ENCODE measurements at regions not wholly inside any gene's neighbourhood (a gene's known extent, or its start where the extent isn't known, plus 50 kb on each side); places are given as distances from the start of the nearest gene placed in this dataset.

DNA sequence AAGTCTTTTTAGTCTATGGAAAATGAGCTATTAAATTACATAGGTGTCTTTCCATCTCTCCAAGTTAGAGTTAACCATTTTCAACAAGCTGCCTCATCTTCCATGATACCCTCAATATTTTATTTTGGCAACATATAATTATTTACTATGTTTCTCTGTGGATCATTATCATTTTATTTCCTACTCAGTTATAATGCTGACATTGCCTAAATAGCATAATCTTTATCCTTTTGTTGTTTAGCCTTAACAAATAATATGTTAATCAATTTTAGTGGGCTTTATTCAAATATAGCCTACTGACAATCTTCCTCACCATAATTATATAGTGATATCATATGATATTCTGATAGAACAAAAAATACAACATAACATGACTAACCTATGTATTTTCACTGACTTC lies 1044.8 kb upstream of the FOXG1 start:
- H3K9me3 ChIP-seq (ENCODE audit: control extremely low read depth in 1 of 3, control insufficient read depth in 2 of 3, insufficient read depth in 1 of 3, low read length in 2 of 3), result no peaks in the 10 kb centered on the region
- ATAC-seq (ENCODE audit: low read depth) (no peak), DNase-seq (no peak)
- CTCF ChIA-PET, result no interaction called here
- POLR2A ChIA-PET, result no interaction called here
- Mint-ChIP-seq H3K4me3 (no peak overlapping the region), H3K4me1 (no peaks in the 10 kb centered on the region), H3K27me3 (no peaks in the 10 kb centered on the region), H3K9me3 (ENCODE audit: insufficient read depth) (peaks cover 9% of the 10 kb centered on the region), H3K27ac (no peak overlapping the region)
- no peak overlapping the region for H3K4me2 ChIP-seq (replicated peaks; ENCODE audit: low read depth, low read length, poor library complexity, severe bottlenecking)
- intact Hi-C loops (cut with micrococcal nuclease), result no loop called here
- TF ChIP-seq EZH2 (IDR thresholded peaks at IDR 0.05; ENCODE audit: borderline replicate concordance, insufficient read depth, low read depth, low read length, poor library complexity, severe bottlenecking), result no peak
- TF ChIP-seq CTCF (IDR thresholded peaks at IDR 0.05), result no peak
- no peak overlapping the region for H3K4me3 ChIP-seq (ENCODE audit: control extremely low read depth in 1 of 5, extremely low read depth in 1 of 5, insufficient read depth in 1 of 5, low read depth in 2 of 5, low read length in 4 of 5)
- H3K4me1 ChIP-seq (ENCODE audit: control insufficient read depth in 2 of 2, insufficient read depth in 2 of 2, low read length in 2 of 2), result no peaks in the 10 kb centered on the region
- no peaks in the 10 kb centered on the region for H4K20me1 ChIP-seq (ENCODE audit: control insufficient read depth, insufficient read depth, low read length, poor library complexity, severe bottlenecking)
- H2AFZ ChIP-seq (ENCODE audit: insufficient read depth, low read depth, low read length, poor library complexity, severe bottlenecking), result no peak overlapping the region
- H3K27me3 ChIP-seq (replicated peaks in 1 of 4; ENCODE audit: control extremely low read depth in 1 of 4, control insufficient read depth in 3 of 4, insufficient read depth in 4 of 4, low read length in 3 of 4), result no peaks in the 10 kb centered on the region
- H3K27ac ChIP-seq (ENCODE audit: low read length in 2 of 2), result no peak overlapping the region
- H3K79me2 ChIP-seq (ENCODE audit: control insufficient read depth, insufficient read depth, low read length), result no peaks in the 10 kb centered on the region
- no peak overlapping the region for H3K9ac ChIP-seq (ENCODE audit: low read length)
- no peaks in the 10 kb centered on the region for H3K36me3 ChIP-seq (replicated peaks in 1 of 2; ENCODE audit: control extremely low read depth in 1 of 2, control insufficient read depth in 1 of 2, extremely low read depth in 1 of 2, insufficient read depth in 2 of 2, low read length in 1 of 2)

DNA sequence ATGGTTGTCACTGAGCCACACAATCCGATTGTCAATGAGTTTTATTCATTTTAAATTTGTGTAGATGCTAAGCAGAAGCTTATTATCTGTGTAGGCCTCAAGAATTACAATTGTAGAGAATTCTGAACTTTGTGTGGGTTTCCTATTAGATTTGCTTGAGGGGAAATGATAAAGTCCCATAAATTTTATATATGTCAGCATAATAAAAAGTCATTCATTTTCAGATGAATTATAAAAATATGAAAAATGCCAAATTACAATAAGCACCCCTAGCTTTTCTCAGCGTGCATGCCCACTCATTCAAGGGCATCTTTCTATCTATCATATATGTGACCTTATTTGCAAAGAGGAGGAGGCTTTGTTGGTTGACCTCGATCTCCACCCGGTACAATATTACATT lies 1041.1 kb upstream of the FOXG1 start:
- intact Hi-C loops (cut with micrococcal nuclease), result no loop called here
- CTCF ChIA-PET, result no interaction called here
- no peak for DNase-seq
- H3K27ac Mint-ChIP-seq, result no peak overlapping the region
- H3K36me3 ChIP-seq (replicated peaks in 1 of 2; ENCODE audit: control extremely low read depth in 1 of 2, control insufficient read depth in 1 of 2, extremely low read depth in 1 of 2, insufficient read depth in 2 of 2, low read length in 1 of 2), result no peaks in the 10 kb centered on the region
- no peak for TF ChIP-seq CTCF (IDR thresholded peaks at IDR 0.05)
- no peak for TF ChIP-seq EZH2 (IDR thresholded peaks at IDR 0.05; ENCODE audit: borderline replicate concordance, insufficient read depth, low read depth, low read length, poor library complexity, severe bottlenecking)
- no peaks in the 10 kb centered on the region for H3K4me1 Mint-ChIP-seq
- no peak overlapping the region for H2AFZ ChIP-seq (ENCODE audit: insufficient read depth, low read depth, low read length, poor library complexity, severe bottlenecking)
- WGBS (ENCODE audit: insufficient coverage), result no CpG with 5 or more reads among the region's 4 CpGs
- peaks cover under 1% of the 10 kb centered on the region for H3K9me3 Mint-ChIP-seq (ENCODE audit: insufficient read depth)
- ATAC-seq (ENCODE audit: low read depth), result no peak
- no peak overlapping the region for H3K4me3 Mint-ChIP-seq
- no peaks in the 10 kb centered on the region for H3K4me1 ChIP-seq (ENCODE audit: control insufficient read depth in 2 of 2, insufficient read depth in 2 of 2, low read length in 2 of 2)
- no peak overlapping the region for H3K4me2 ChIP-seq (replicated peaks; ENCODE audit: low read depth, low read length, poor library complexity, severe bottlenecking)
- no peaks in the 10 kb centered on the region for H3K27me3 Mint-ChIP-seq
- no peak overlapping the region for H3K27ac ChIP-seq (ENCODE audit: low read length in 2 of 2)
- no peaks in the 10 kb centered on the region for H3K9me3 ChIP-seq (ENCODE audit: control extremely low read depth in 1 of 3, control insufficient read depth in 2 of 3, insufficient read depth in 1 of 3, low read length in 2 of 3)
- H3K27me3 ChIP-seq (replicated peaks in 1 of 4; ENCODE audit: control extremely low read depth in 1 of 4, control insufficient read depth in 3 of 4, insufficient read depth in 4 of 4, low read length in 3 of 4), result no peaks in the 10 kb centered on the region
- no peak overlapping the region for H3K4me3 ChIP-seq (ENCODE audit: control extremely low read depth in 1 of 5, extremely low read depth in 1 of 5, insufficient read depth in 1 of 5, low read depth in 2 of 5, low read length in 4 of 5)
- no peaks in the 10 kb centered on the region for H3K79me2 ChIP-seq (ENCODE audit: control insufficient read depth, insufficient read depth, low read length)
- POLR2A ChIA-PET, result no interaction called here
- H3K9ac ChIP-seq (ENCODE audit: low read length), result no peak overlapping the region
- H4K20me1 ChIP-seq (ENCODE audit: control insufficient read depth, insufficient read depth, low read length, poor library complexity, severe bottlenecking), result no peaks in the 10 kb centered on the region
